ENCODE measurements at regions not wholly inside any gene's neighbourhood (a gene's known extent, or its start where the extent isn't known, plus 50 kb on each side); places are given as distances from the start of the nearest gene placed in this dataset.
"Not testable (repeated sequence)": the region's sequence is repeated elsewhere in the genome, so short reads cannot be mapped to it uniquely, and the experiment has no call there.

DNA sequence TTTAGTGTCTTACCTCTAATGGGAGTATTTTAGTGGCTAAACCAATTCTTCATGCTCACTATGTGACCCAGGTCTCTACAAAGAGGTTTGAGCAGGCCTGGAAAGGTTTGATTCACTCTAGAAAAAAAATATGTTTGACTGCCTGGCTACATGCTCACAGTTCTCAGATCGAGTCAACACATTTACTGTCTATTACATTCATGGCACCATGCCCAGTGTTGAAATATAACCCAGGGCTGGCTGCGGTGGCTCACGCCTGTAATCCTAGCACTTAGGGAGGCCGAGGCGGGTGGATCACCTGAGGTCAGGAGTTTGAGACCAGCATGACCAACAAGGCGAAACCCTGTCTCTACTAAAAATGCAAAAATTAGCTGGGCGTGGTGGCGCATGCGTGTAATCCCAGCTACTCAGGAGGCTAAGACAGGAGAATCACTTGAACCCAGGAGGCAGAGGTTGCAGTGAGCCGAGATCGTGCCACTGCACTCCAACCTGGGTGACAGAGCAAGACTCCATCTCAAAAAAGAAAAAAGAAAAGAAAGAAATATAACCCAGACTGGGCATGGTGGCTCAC, 543.8 kb downstream of the HAPSTR1 start:
- not testable (repeated sequence) for TF ChIP-seq CTCF (IDR thresholded peaks at IDR 0.05 in 4 of 5, conservative IDR thresholded peaks at IDR 0.05 in 1 of 5); POLR2A (IDR thresholded peaks at IDR 0.05)
